Omental fat pad (tissue), 3 donors: ENCODE measurements at regions not wholly inside any gene's neighbourhood (a gene's known extent, or its start where the extent isn't known, plus 50 kb on each side); places are given as distances from the start of the nearest gene placed in this dataset.

Experiments used
- ATAC-seq: fragments of 150-250 bp; one replicate; pipeline ENCODE4 v1.9.1; 2016; ENCODE audit warnings: mild to moderate bottlenecking, moderate library complexity; ENCODE audit not compliant: low FRiP score
- DNase-seq: peaks from one replicate; pipeline ENCODE4 v3.0.0-alpha.2; 2019; ENCODE audit warnings: low spot score
- CTCF ChIP-seq, 3 donors: fragments of 450-650 bp; IDR thresholded peaks; one replicate each; pipeline ENCODE4 v1.5.1; 2016 to 2017; ENCODE audit warnings: antibody characterized with exemption in 3 of 3, mild to moderate bottlenecking in 3 of 3, moderate library complexity in 2 of 3

GRCh38 chr13:42703740-42704139 is 77.6 kb upstream of the FAM216B start:
- DNase-seq (no peak), ATAC-seq (no peak)
- no peak for TF ChIP-seq CTCF (IDR thresholded peaks at IDR 0.05)

GRCh38 chr13:42706286-42706685 is 75.1 kb upstream of the FAM216B start:
- DNase-seq: no peak
- ATAC-seq: no peak
- TF ChIP-seq CTCF (IDR thresholded peaks at IDR 0.05): no peak

- no peak for ATAC-seq
- DNase-seq: no peak
- TF ChIP-seq CTCF (IDR thresholded peaks at IDR 0.05): no peak
Observed at GRCh38 chr13:42707048-42707447, 74.3 kb upstream of the FAM216B start.

GRCh38 chr13:42707586-42707985 is 73.8 kb upstream of the FAM216B start:
- no peak for TF ChIP-seq CTCF (IDR thresholded peaks at IDR 0.05)
- ATAC-seq (no peak), DNase-seq (no peak)

- no peak for TF ChIP-seq CTCF (IDR thresholded peaks at IDR 0.05)
- ATAC-seq (no peak), DNase-seq (no peak)
Observed at GRCh38 chr13:42708391-42708790, 73.0 kb upstream of the FAM216B start.

GRCh38 chr13:42709276-42709675 is 72.1 kb upstream of the FAM216B start:
- TF ChIP-seq CTCF (IDR thresholded peaks at IDR 0.05): no peak
- DNase-seq: no peak

GRCh38 chr13:42715909-42716308 is 65.5 kb upstream of the FAM216B start:
- no peak for ATAC-seq
- no peak for DNase-seq
- TF ChIP-seq CTCF (IDR thresholded peaks at IDR 0.05): no peak

More at GRCh38 chr13:42709276-42709675, 72.1 kb upstream of the FAM216B start:
- ATAC-seq: no peak
